Kidney (tissue), 13 donors: ENCODE measurements at regions not wholly inside any gene's neighbourhood (a gene's known extent, or its start where the extent isn't known, plus 50 kb on each side); places are given as distances from the start of the nearest gene placed in this dataset.

Source experiments
- DNase-seq, 5 donors: peaks; one replicate each; pipeline ENCODE4 v3.0.0-alpha.2; 2013 to 2020
- FAIRE-seq: peaks from 2 replicates; lab custom pipeline; 2012; peaks lifted over from hg19 to GRCh38; lab: Jason Lieb, UNC
- H3K27ac ChIP-seq, 2 donors: one replicate each; pipeline ENCODE4 v1.7.0; 2013; ENCODE audit warnings: low read depth in 2 of 2, low read length in 2 of 2, inconsistent platforms in 1 of 2
- H3K27me3 ChIP-seq: one replicate; pipeline ENCODE4 v1.7.1; 2013; ENCODE audit warnings: low read length, inconsistent platforms; ENCODE audit not compliant: control insufficient read depth, insufficient read depth
- H3K36me3 ChIP-seq, 3 donors: one replicate each; pipeline versions ENCODE4 v1.7.0 to v1.7.1; 2013; ENCODE audit warnings: low read length in 3 of 3, control low read depth in 1 of 3, inconsistent platforms in 1 of 3; ENCODE audit not compliant: insufficient read depth in 3 of 3, control insufficient read depth in 2 of 3
- H3K4me1 ChIP-seq, 3 donors: one replicate each; pipeline versions ENCODE4 v1.7.0 to v1.7.1; 2013; ENCODE audit warnings: low read length in 3 of 3, inconsistent platforms in 1 of 3, low read depth in 1 of 3; ENCODE audit not compliant: control insufficient read depth in 2 of 3, insufficient read depth in 2 of 3
- H3K4me3 ChIP-seq, 3 donors: one replicate each; pipeline versions ENCODE4 v1.7.0 to v1.8.1; 2013; ENCODE audit warnings: low read length in 3 of 3, control low read depth in 1 of 3, inconsistent platforms in 1 of 3
- H3K9ac ChIP-seq, 3 donors: one replicate each; pipeline versions ENCODE4 v1.7.0 to v1.7.1; 2013; ENCODE audit warnings: low read length in 3 of 3, control low read depth in 1 of 3, inconsistent platforms in 1 of 3
- H3K9me3 ChIP-seq, 3 donors: one replicate each; pipeline versions ENCODE4 v1.7.0 to v1.7.1; 2013; ENCODE audit warnings: low read length in 3 of 3, control low read depth in 1 of 3, inconsistent platforms in 1 of 3; ENCODE audit not compliant: control insufficient read depth in 2 of 3, insufficient read depth in 1 of 3
- CTCF ChIP-seq: IDR thresholded peaks from 3 replicates; pipeline ENCODE4 v1.5.1; 2012; ENCODE audit warnings: mild to moderate bottlenecking, moderate library complexity, borderline replicate concordance; ENCODE audit not compliant: insufficient read depth; ENCODE audit errors: extremely low read depth
- intact Hi-C: fragments of 100-400 bp; cut with DNase I; formaldehyde crosslinking; loops from one replicate; pipeline ENCODE4 v1.11.1; 2022
- donor health status: control.
- donor health status: control.
- donor health status: control.
- donor health status: control.
- donor health status: control.
- donor health status: DM: yes; HTN: yes; CAD: no.
- donor health status: Normal renal cell carcinoma (clear cell type).

- H3K9me3 ChIP-seq = peaks cover 0 to 6% (median 0%) of the 10 kb centered on the region in 3 donors
- DNase-seq = peak in 1 of 5 donors; percentile 17
- no peak overlapping the region for H3K9ac ChIP-seq
- H3K27me3 ChIP-seq = no peaks in the 10 kb centered on the region
- no peak overlapping the region for H3K4me3 ChIP-seq
- TF ChIP-seq CTCF = no peak
- no peaks in the 10 kb centered on the region for H3K4me1 ChIP-seq
- intact Hi-C loops = no loop called here
- no peak for FAIRE-seq
- no peaks in the 10 kb centered on the region for H3K36me3 ChIP-seq
- H3K27ac ChIP-seq = no peak overlapping the region
These were observed 64.1 kb upstream of the FCN1 start for GRCh38 chr9:134981829-134982228.

GRCh38 chr9:134982311-134982710 lies 64.6 kb upstream of the FCN1 start:
- peak in 1 of 5 donors; percentile 25 for DNase-seq
- no peaks in the 10 kb centered on the region for H3K36me3 ChIP-seq

DNA sequence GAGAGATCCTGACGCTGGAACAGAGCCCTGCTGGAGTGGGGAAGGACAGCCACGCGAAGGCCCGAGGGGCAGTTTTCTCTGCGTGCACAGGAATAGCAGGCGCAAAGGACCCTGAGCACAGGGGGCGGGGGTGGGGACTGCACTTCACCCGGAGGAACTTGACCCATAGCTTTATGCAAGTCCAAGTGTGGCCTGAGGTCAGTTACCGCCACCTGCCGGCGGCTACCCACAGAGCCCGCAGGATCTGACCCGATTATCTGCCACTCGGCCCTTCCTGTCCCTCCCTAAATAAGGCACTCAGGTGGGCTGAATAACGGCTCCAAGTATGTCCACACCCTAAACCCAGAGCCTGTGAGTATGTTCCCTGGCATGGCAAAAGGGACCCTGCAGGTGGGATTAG lies 65.4 kb upstream of the FCN1 start:
- H3K4me3 ChIP-seq = no peak overlapping the region
- intact Hi-C loops = no loop called here
- H3K27ac ChIP-seq = no peak overlapping the region
- peak; percentile 9 for TF ChIP-seq CTCF
- DNase-seq = peak in 1 of 5 donors; percentile 44
- H3K36me3 ChIP-seq = no peaks in the 10 kb centered on the region
- no peak for FAIRE-seq
- H3K4me1 ChIP-seq = no peaks in the 10 kb centered on the region
- no peaks in the 10 kb centered on the region for H3K27me3 ChIP-seq
- H3K9ac ChIP-seq = no peak overlapping the region
- peaks cover 0 to 13% (median 3%) of the 10 kb centered on the region in 3 donors for H3K9me3 ChIP-seq

More at GRCh38 chr9:134982311-134982710, 64.6 kb upstream of the FCN1 start:
- Histone ChIP-seq H3K9me3 (peaks cover 0 to 11% (median 3%) of the 10 kb centered on the region in 3 donors), H3K27me3 (no peaks in the 10 kb centered on the region), H3K4me1 (no peaks in the 10 kb centered on the region), H3K9ac (no peak overlapping the region), H3K4me3 (no peak overlapping the region), H3K27ac (no peak overlapping the region)
- no peak for TF ChIP-seq CTCF
- intact Hi-C loops = no loop called here
- FAIRE-seq = no peak
